Transverse colon (tissue), 4 donors: ENCODE measurements at regions not wholly inside any gene's neighbourhood (a gene's known extent, or its start where the extent isn't known, plus 50 kb on each side); places are given as distances from the start of the nearest gene placed in this dataset.

ENCODE experiments used
- POLR2AphosphoS5 ChIP-seq, 3 donors: sonication (generic); formaldehyde crosslinking; IDR thresholded peaks; one replicate each; pipeline ENCODE4 v1.6.1; 2016; ENCODE audit warnings: antibody characterized with exemption in 3 of 3
- TF ChIP-seq, protein P1 (sequence below), 5 experiments: fragments of 200-600 bp in 3 of 5; fragments of 450-650 bp in 2 of 5; sonication (generic) in 3 of 5; IDR thresholded peaks; 1 replicate in 2 of 5; 2 replicates in 3 of 5; pipeline ENCODE4 v1.5.1; 2016 to 2017; ENCODE audit warnings: antibody characterized with exemption in 5 of 5, inconsistent platforms in 3 of 5, mild to moderate bottlenecking in 2 of 5, moderate library complexity in 1 of 5

- TF ChIP-seq, protein P1, sequence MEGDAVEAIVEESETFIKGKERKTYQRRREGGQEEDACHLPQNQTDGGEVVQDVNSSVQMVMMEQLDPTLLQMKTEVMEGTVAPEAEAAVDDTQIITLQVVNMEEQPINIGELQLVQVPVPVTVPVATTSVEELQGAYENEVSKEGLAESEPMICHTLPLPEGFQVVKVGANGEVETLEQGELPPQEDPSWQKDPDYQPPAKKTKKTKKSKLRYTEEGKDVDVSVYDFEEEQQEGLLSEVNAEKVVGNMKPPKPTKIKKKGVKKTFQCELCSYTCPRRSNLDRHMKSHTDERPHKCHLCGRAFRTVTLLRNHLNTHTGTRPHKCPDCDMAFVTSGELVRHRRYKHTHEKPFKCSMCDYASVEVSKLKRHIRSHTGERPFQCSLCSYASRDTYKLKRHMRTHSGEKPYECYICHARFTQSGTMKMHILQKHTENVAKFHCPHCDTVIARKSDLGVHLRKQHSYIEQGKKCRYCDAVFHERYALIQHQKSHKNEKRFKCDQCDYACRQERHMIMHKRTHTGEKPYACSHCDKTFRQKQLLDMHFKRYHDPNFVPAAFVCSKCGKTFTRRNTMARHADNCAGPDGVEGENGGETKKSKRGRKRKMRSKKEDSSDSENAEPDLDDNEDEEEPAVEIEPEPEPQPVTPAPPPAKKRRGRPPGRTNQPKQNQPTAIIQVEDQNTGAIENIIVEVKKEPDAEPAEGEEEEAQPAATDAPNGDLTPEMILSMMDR (IDR thresholded peaks at IDR 0.05): no peak
- TF ChIP-seq POLR2AphosphoS5 (IDR thresholded peaks at IDR 0.05): no peak
These were observed 239.2 kb downstream of the RPIA start for GRCh38 chr2:88930659-88931058.
